ENCODE measurements at regions not wholly inside any gene's neighbourhood (a gene's known extent, or its start where the extent isn't known, plus 50 kb on each side); places are given as distances from the start of the nearest gene placed in this dataset.

DNA sequence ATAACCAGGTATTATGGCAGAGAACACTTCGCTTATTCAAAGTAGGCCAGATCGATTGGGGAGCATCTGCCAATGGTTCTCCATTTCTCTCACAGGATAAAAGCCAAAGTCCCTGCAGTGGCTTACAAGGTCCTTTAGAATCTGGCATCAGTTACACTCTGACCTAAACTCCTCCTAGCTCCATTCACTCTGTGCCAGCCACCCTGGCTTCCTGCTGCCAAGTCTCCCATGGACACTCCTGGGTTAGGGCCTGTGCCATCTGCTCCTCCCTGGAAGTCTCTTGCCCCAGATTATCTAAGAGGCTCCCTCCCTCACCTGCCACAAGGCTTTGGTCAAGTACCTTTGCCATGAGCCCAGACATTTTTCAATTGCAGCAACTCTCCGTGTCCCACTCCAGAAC, 649.2 kb downstream of the DACH1 start:
- no peak for DNase-seq
- intact Hi-C loops (cut with DNase I), result no loop called here
- Histone ChIP-seq H3K9me3 (no peaks in the 10 kb centered on the region), H3K27ac (no peak overlapping the region), H3K27me3 (no peaks in the 10 kb centered on the region), H3K4me3 (no peak overlapping the region), H3K4me1 (ENCODE audit: insufficient read depth) (no peaks in the 10 kb centered on the region), H3K36me3 (no peaks in the 10 kb centered on the region)
- WGBS, 3 donors, result 90 to 96% (median 95%) methylated on average over 3 of the region's 3 CpGs
- TF ChIP-seq CTCF (IDR thresholded peaks at IDR 0.05) (no peak), EP300 (IDR thresholded peaks at IDR 0.05) (no peak), POLR2A (IDR thresholded peaks at IDR 0.05) (no peak)

DNA sequence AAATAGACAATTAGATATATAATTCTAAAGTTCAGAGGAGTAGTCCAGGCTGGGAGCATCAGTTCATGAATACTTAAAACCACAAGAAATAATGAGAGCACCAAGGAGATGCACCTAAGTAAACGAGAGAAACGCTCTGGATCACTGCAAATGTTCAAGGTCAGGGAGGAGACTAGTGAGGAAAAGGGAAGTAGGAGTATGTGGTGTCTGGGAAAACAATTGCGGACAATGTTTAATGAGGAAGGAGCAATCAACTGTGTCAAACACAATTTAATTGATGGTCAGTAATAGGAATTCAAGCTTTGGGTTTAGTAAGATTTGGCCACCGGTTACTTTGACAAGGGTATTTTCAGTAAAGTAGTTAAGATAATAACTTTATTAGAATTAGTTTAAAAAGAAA, 652.2 kb downstream of the DACH1 start:
- H3K9me3 ChIP-seq, result no peaks in the 10 kb centered on the region
- H3K27me3 ChIP-seq, result no peaks in the 10 kb centered on the region
- no peaks in the 10 kb centered on the region for H3K36me3 ChIP-seq
- no peak for DNase-seq
- no peak for TF ChIP-seq POLR2A (IDR thresholded peaks at IDR 0.05)
- TF ChIP-seq CTCF (IDR thresholded peaks at IDR 0.05), result no peak
- TF ChIP-seq EP300 (IDR thresholded peaks at IDR 0.05), result no peak
- H3K4me3 ChIP-seq, result no peak overlapping the region
- H3K4me1 ChIP-seq (ENCODE audit: insufficient read depth), result no peaks in the 10 kb centered on the region
- H3K27ac ChIP-seq, result no peak overlapping the region
- intact Hi-C loops (cut with DNase I), result no loop called here
- 11 to 30% (median 12%) methylated on average over 4 of the region's 4 CpGs for WGBS, 3 donors

DNA sequence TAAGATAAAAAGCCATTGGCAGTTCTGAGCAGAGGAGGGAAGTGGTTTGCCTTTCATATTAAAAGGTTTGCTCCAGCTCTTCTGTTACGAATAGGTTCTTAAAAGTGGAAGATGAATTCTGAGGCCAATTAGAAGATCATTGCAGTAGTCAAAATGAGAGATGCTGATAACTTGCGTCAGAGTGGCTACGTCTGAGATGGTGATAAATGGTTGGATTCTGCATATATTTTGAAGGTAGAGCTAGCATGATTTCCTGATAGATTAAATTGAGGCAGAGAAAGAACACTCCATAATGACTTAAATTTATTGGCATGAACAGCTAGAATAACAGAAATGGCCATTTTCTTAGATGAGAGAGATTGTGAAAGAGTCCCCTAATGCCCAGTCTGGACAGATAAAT, 652.6 kb downstream of the DACH1 start:
- intact Hi-C loops (cut with DNase I), result no loop called here
- no peak overlapping the region for H3K4me3 ChIP-seq
- 90 to 92% (median 91%) methylated on average over 3 of the region's 3 CpGs for WGBS, 3 donors
- H3K27me3 ChIP-seq, result no peaks in the 10 kb centered on the region
- no peaks in the 10 kb centered on the region for H3K4me1 ChIP-seq (ENCODE audit: insufficient read depth)
- no peak for TF ChIP-seq POLR2A (IDR thresholded peaks at IDR 0.05)
- TF ChIP-seq CTCF (IDR thresholded peaks at IDR 0.05), result no peak
- no peak for TF ChIP-seq EP300 (IDR thresholded peaks at IDR 0.05)
- no peaks in the 10 kb centered on the region for H3K9me3 ChIP-seq
- H3K36me3 ChIP-seq, result no peaks in the 10 kb centered on the region
- no peak for DNase-seq
- no peak overlapping the region for H3K27ac ChIP-seq

- intact Hi-C loops (cut with DNase I), result no loop called here
- no peaks in the 10 kb centered on the region for H3K27me3 ChIP-seq
- no peak overlapping the region for H3K4me3 ChIP-seq
- DNase-seq, result no peak
- WGBS, 3 donors, result 67 to 82% (median 77%) methylated on average over 2 of the region's 2 CpGs
- H3K9me3 ChIP-seq, result no peaks in the 10 kb centered on the region
- no peaks in the 10 kb centered on the region for H3K4me1 ChIP-seq (ENCODE audit: insufficient read depth)
- no peak overlapping the region for H3K27ac ChIP-seq
- TF ChIP-seq CTCF (IDR thresholded peaks at IDR 0.05) (no peak), POLR2A (IDR thresholded peaks at IDR 0.05) (no peak), EP300 (IDR thresholded peaks at IDR 0.05) (no peak)
- no peaks in the 10 kb centered on the region for H3K36me3 ChIP-seq
These were observed 653.7 kb downstream of the DACH1 start for GRCh38 chr13:71213252-71213821.

Data from ovary (tissue), 7 donors.